Gastroesophageal sphincter (tissue), 4 donors: ENCODE measurements at regions not wholly inside any gene's neighbourhood (a gene's known extent, or its start where the extent isn't known, plus 50 kb on each side); places are given as distances from the start of the nearest gene placed in this dataset.

Experiments
- ATAC-seq: fragments of 150-250 bp; one replicate; pipeline ENCODE4 v1.9.1; 2016; ENCODE audit warnings: mild to moderate bottlenecking, moderate library complexity
- H3K27ac ChIP-seq, 4 donors: fragments of 200-600 bp; sonication (generic) in 3 of 4; 1 replicate in 3 of 4; 2 replicates in 1 of 4; pipeline ENCODE4 v1.5.1; 2016 to 2019
- H3K27me3 ChIP-seq: fragments of 200-600 bp; sonication (generic); one replicate; pipeline ENCODE4 v1.5.1; 2019
- H3K36me3 ChIP-seq, 2 donors: fragments of 200-600 bp; sonication (generic); one replicate each; pipeline ENCODE4 v1.5.1; 2019; ENCODE audit warnings: control low read depth in 1 of 2
- H3K4me1 ChIP-seq, 3 donors: fragments of 200-600 bp; sonication (generic); 1 replicate in 2 of 3; 2 replicates in 1 of 3; pipeline ENCODE4 v1.5.1; 2016 to 2019; ENCODE audit warnings: control low read depth in 2 of 3
- H3K4me3 ChIP-seq, 2 donors: fragments of 200-600 bp; sonication (generic); one replicate each; pipeline ENCODE4 v1.5.1; 2019; ENCODE audit warnings: mild to moderate bottlenecking in 1 of 2, moderate library complexity in 1 of 2
- H3K9me3 ChIP-seq, 3 donors: fragments of 200-600 bp; sonication (generic); one replicate each; pipeline ENCODE4 v1.5.1; 2017 to 2019; ENCODE audit warnings: control low read depth in 2 of 3
- EP300 ChIP-seq: sonication (generic); formaldehyde crosslinking; IDR thresholded peaks from one replicate; pipeline ENCODE4 v1.6.1; 2017; ENCODE audit warnings: antibody characterized with exemption, mild to moderate bottlenecking
- POLR2A ChIP-seq, 2 donors: fragments of 450-650 bp; IDR thresholded peaks; one replicate each; pipeline ENCODE4 v1.6.1; 2017; ENCODE audit warnings: antibody characterized with exemption in 2 of 2, mild to moderate bottlenecking in 2 of 2, moderate library complexity in 1 of 2
- POLR2AphosphoS5 ChIP-seq: sonication (generic); formaldehyde crosslinking; IDR thresholded peaks from one replicate; pipeline ENCODE4 v1.6.1; 2017; ENCODE audit warnings: antibody characterized with exemption
- WGBS, 2 donors: methylation state at CpG; one replicate each; pipeline ENCODE4 v1.1.5; 2018; ENCODE audit warnings: low coverage in 1 of 2; 5-methylcytosine and 5-hydroxymethylcytosine counted together
- TF ChIP-seq, protein P1 (sequence below), 4 experiments: fragments of 200-600 bp in 2 of 4; fragments of 450-650 bp in 2 of 4; sonication (generic) in 1 of 4; IDR thresholded peaks; one replicate each; pipeline ENCODE4 v1.5.1; 2017 to 2019; ENCODE audit warnings: antibody characterized with exemption in 4 of 4, mild to moderate bottlenecking in 2 of 4, moderate library complexity in 2 of 4

GRCh38 chr20:56845546-56846086, 216.5 kb downstream of the TFAP2C start:
- Histone ChIP-seq H3K4me3 (no peak overlapping the region), H3K27ac (no peak overlapping the region), H3K9me3 (no peaks in the 10 kb centered on the region), H3K27me3 (peaks cover 24% of the 10 kb centered on the region), H3K36me3 (no peaks in the 10 kb centered on the region), H3K4me1 (no peaks in the 10 kb centered on the region)
- ATAC-seq, result no peak
- TF ChIP-seq, protein P1, sequence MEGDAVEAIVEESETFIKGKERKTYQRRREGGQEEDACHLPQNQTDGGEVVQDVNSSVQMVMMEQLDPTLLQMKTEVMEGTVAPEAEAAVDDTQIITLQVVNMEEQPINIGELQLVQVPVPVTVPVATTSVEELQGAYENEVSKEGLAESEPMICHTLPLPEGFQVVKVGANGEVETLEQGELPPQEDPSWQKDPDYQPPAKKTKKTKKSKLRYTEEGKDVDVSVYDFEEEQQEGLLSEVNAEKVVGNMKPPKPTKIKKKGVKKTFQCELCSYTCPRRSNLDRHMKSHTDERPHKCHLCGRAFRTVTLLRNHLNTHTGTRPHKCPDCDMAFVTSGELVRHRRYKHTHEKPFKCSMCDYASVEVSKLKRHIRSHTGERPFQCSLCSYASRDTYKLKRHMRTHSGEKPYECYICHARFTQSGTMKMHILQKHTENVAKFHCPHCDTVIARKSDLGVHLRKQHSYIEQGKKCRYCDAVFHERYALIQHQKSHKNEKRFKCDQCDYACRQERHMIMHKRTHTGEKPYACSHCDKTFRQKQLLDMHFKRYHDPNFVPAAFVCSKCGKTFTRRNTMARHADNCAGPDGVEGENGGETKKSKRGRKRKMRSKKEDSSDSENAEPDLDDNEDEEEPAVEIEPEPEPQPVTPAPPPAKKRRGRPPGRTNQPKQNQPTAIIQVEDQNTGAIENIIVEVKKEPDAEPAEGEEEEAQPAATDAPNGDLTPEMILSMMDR (IDR thresholded peaks at IDR 0.05), result no peak
- TF ChIP-seq EP300, result no peak
- no peak for TF ChIP-seq POLR2AphosphoS5
- no peak for TF ChIP-seq POLR2A (IDR thresholded peaks at IDR 0.05)
- 60 to 75% methylated on average over 1 to 3 of the region's 4 CpGs for WGBS, 2 donors

DNA sequence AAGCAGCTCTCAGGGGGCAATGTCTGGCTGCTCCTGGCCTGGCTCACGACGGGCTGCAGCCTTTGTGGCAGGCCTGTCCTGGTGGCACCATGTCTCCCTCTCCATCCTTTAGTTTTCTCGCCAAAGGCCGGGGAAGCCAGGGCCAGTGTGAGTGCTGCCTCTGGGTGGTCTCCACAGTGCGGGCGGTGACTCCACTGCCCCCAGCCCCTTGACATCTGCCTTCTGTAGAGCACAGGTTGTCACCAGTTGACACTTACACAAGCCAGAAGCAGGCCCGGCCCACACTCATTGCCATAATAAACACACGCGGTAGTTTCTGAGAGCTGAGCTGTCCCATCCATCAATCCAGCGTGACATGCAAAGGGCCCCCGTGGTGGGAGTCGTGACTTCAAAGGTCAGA, 219.5 kb downstream of the TFAP2C start:
- TF ChIP-seq EP300, result no peak
- TF ChIP-seq POLR2AphosphoS5, result no peak
- TF ChIP-seq, protein P1 (IDR thresholded peaks at IDR 0.05), result no peak
- TF ChIP-seq POLR2A (IDR thresholded peaks at IDR 0.05), result no peak
- 19% methylated on average over 5 of the region's 12 CpGs; no CpG with 5 or more reads in 1 of the 2 donors for WGBS, 2 donors
- no peaks in the 10 kb centered on the region for H3K9me3 ChIP-seq
- no peaks in the 10 kb centered on the region for H3K36me3 ChIP-seq
- H3K4me3 ChIP-seq, result no peak overlapping the region
- no peaks in the 10 kb centered on the region for H3K4me1 ChIP-seq
- H3K27ac ChIP-seq, result no peak overlapping the region
- ATAC-seq, result no peak
- H3K27me3 ChIP-seq, result peaks cover 20% of the 10 kb centered on the region

DNA sequence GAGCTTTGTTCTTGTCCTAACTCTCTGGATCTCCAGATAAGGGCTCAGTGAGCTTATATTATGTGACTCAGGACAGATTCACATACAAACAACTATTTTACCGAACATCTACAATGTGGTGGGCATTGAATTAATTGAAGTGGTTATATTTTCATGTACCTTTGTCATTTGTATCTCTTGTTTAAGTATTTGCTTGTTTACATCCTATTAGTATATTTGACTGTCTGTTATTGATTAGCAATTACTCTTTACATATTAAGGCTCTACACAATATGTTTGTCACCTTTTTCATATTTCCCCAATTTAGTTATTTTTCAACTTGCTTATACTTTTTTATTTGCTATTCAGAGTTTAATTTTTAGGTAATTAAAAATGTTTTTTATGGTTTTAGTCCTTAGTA, 222.4 kb downstream of the TFAP2C start:
- Histone ChIP-seq H3K4me1 (no peaks in the 10 kb centered on the region), H3K27ac (no peak overlapping the region), H3K27me3 (peaks cover 14% of the 10 kb centered on the region), H3K9me3 (no peaks in the 10 kb centered on the region), H3K4me3 (no peak overlapping the region), H3K36me3 (no peaks in the 10 kb centered on the region)
- 90 to 100% methylated on average over 1 of the region's 1 CpG for WGBS, 2 donors
- TF ChIP-seq POLR2AphosphoS5 (no peak), EP300 (no peak), POLR2A (IDR thresholded peaks at IDR 0.05) (no peak)
- TF ChIP-seq, protein P1 (IDR thresholded peaks at IDR 0.05), result no peak
- ATAC-seq, result no peak

GRCh38 chr20:56855708-56856107, 226.6 kb downstream of the TFAP2C start:
- 50 to 57% methylated on average over 1 to 7 of the region's 7 CpGs for WGBS, 2 donors
- Histone ChIP-seq H3K9me3 (no peaks in the 10 kb centered on the region), H3K27ac (no peak overlapping the region), H3K4me1 (peaks cover 0 to 11% (median 5%) of the 10 kb centered on the region in 3 donors), H3K36me3 (no peaks in the 10 kb centered on the region), H3K4me3 (no peak overlapping the region), H3K27me3 (peaks cover 10% of the 10 kb centered on the region)
- no peak for TF ChIP-seq POLR2A (IDR thresholded peaks at IDR 0.05)
- no peak for TF ChIP-seq POLR2AphosphoS5
- TF ChIP-seq, protein P1 (IDR thresholded peaks at IDR 0.05), result no peak
- TF ChIP-seq EP300, result no peak
- ATAC-seq, result no peak

- Histone ChIP-seq H3K27ac (no peak overlapping the region), H3K27me3 (peaks cover 18% of the 10 kb centered on the region), H3K4me3 (no peak overlapping the region), H3K9me3 (no peaks in the 10 kb centered on the region), H3K36me3 (no peaks in the 10 kb centered on the region), H3K4me1 (peaks cover 0 to 11% (median 5%) of the 10 kb centered on the region in 3 donors)
- 77% methylated on average over 4 of the region's 8 CpGs; no CpG with 5 or more reads in 1 of the 2 donors for WGBS, 2 donors
- no peak for ATAC-seq
- TF ChIP-seq POLR2AphosphoS5 (no peak), EP300 (no peak), POLR2A (IDR thresholded peaks at IDR 0.05) (no peak)
- TF ChIP-seq, protein P1 (IDR thresholded peaks at IDR 0.05), result no peak
Measured at GRCh38 chr20:56857950-56858349, 228.8 kb downstream of the TFAP2C start.
